ENCODE measurements at regions not wholly inside any gene's neighbourhood (a gene's known extent, or its start where the extent isn't known, plus 50 kb on each side); places are given as distances from the start of the nearest gene placed in this dataset.

DNA sequence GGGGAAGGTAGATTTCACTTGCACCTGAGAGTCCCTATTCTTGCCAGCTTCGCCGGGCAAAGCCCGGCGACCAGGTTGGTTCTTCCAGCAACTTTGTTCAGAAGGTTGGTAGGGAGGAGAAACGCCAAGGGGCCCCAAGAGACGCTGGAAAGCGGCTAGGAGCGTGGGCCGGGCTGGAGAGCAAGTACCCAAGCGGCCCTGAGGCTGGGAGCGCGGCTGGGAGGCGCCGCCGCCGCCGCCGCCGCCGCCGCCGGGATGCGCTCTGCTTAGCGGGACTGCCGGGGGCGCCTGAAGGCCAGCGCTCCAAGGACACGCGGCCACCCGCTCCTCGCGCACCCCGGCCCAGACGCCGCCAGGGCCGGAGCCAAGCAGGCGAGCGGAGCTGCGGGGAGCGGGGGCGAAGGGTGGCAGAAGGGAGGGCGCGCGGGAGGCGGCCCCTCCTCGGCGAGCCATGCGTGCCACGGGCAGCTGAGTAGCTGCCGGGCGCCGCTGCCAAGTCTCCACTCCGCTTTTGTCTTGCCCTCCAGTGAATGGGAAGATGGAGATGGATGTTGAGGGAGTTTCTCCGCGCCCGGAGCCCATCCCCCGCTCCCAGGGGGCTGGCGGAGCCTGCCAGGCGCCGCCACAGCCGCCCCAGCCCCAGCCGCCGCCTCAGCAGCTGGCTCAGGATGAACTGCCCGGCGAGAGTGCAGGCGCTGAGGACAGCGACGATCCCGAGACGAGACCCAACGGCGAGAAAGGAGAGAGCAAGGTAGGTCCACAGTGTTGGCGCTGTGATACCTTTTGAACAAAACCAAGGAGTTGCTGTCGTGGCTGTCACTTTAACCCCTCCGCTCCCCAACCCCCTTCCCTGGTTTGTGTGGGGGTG lies 227.4 kb upstream of the AZI2 start:
- no peaks in the 10 kb centered on the region for H3K9me3 ChIP-seq (replicated peaks)
- no peak overlapping the region for H3K27ac ChIP-seq
- peak; percentile 28 to 34 for DNase-seq (ENCODE audit: low read depth in 1 of 2, low spot score in 2 of 2)
- H3K36me3 ChIP-seq: no peaks in the 10 kb centered on the region
- peak overlapping the region; percentile 28 for H3K4me3 ChIP-seq
- H3K4me1 ChIP-seq (replicated peaks): peaks cover 15% of the 10 kb centered on the region
- peaks cover 66% of the 10 kb centered on the region for H3K27me3 ChIP-seq (replicated peaks)

GRCh38 chr3:28576614-28577200 lies 228.1 kb upstream of the AZI2 start:
- Histone ChIP-seq H3K27ac (no peak overlapping the region), H3K9me3 (replicated peaks) (no peaks in the 10 kb centered on the region), H3K4me3 (no peak overlapping the region), H3K27me3 (replicated peaks) (peaks cover 64% of the 10 kb centered on the region), H3K4me1 (replicated peaks) (peaks cover 15% of the 10 kb centered on the region), H3K36me3 (no peaks in the 10 kb centered on the region)
- DNase-seq (ENCODE audit: low read depth in 1 of 2, low spot score in 2 of 2): no peak

GRCh38 chr3:28577941-28578500 lies 229.4 kb upstream of the AZI2 start:
- Histone ChIP-seq H3K9me3 (replicated peaks) (no peaks in the 10 kb centered on the region), H3K27me3 (replicated peaks) (peaks cover 71% of the 10 kb centered on the region)
- no peak for DNase-seq (ENCODE audit: low read depth in 1 of 2, low spot score in 2 of 2)

GRCh38 chr3:28586325-28586724 lies 237.7 kb upstream of the AZI2 start:
- Histone ChIP-seq H3K27ac (no peak overlapping the region), H3K9me3 (replicated peaks) (no peaks in the 10 kb centered on the region), H3K4me1 (replicated peaks) (peaks cover 11% of the 10 kb centered on the region), H3K36me3 (no peaks in the 10 kb centered on the region), H3K4me3 (no peak overlapping the region), H3K27me3 (replicated peaks) (peaks cover 8% of the 10 kb centered on the region; the same call in 1 of the 2 replicates)
- no peak for DNase-seq (ENCODE audit: low read depth in 1 of 2, low spot score in 2 of 2)

More at GRCh38 chr3:28577941-28578500, 229.4 kb upstream of the AZI2 start:
- no peak overlapping the region for H3K4me3 ChIP-seq
- no peak overlapping the region for H3K27ac ChIP-seq
- peaks cover 15% of the 10 kb centered on the region for H3K4me1 ChIP-seq (replicated peaks)
- H3K36me3 ChIP-seq: no peaks in the 10 kb centered on the region

GRCh38 chr3:28587723-28588122 lies 239.1 kb upstream of the AZI2 start:
- Histone ChIP-seq H3K9me3 (replicated peaks) (no peaks in the 10 kb centered on the region), H3K36me3 (no peaks in the 10 kb centered on the region), H3K27me3 (replicated peaks) (peaks cover 3% of the 10 kb centered on the region; the same call in 1 of the 2 replicates), H3K4me3 (no peak overlapping the region), H3K4me1 (replicated peaks) (peaks cover 11% of the 10 kb centered on the region), H3K27ac (no peak overlapping the region)
- DNase-seq (ENCODE audit: low read depth in 1 of 2, low spot score in 2 of 2): no peak

DNA sequence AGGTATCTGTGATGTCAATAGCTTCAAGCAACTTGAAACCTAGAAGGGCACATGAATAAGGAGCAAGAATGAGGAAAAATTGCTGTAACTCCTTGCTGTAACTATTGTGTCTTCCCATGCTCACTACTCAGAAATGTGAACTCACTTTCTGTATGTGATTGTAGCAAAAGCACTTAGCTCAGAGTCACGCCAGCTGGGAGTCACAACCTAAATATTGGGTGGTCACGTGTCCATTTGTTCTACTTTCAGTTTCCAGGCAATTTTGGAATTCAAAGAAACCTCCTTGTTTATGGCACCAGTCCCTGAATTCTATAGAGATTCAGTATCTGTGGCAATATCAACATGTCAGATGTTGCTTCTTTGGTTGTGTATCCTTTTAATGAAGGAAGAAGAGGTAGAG lies 241.6 kb upstream of the AZI2 start:
- Histone ChIP-seq H3K36me3 (no peaks in the 10 kb centered on the region), H3K27ac (no peak overlapping the region), H3K4me1 (replicated peaks) (peaks cover 11% of the 10 kb centered on the region), H3K27me3 (replicated peaks) (no peaks in the 10 kb centered on the region), H3K9me3 (replicated peaks) (no peaks in the 10 kb centered on the region), H3K4me3 (no peak overlapping the region)
- no peak for DNase-seq (ENCODE audit: low read depth in 1 of 2, low spot score in 2 of 2)

DNA sequence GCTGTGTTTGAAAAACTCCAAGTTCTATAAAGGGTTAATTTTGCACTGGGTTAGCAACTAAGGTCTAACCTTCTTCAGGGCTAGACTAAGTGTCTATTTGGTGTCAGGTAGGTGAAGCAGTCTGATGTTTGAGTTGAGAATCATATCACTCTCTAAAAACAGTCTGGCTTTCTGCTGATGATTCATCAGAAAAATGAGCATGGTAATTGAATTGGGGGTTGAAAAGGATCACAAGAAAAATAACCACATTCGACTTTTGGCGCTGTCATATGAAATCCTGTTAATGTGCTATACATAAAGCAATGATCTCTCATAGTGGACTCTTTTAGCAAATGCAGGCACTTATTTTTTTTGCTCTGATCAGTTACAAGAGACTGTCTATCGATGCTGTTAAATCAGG lies 242.2 kb upstream of the AZI2 start:
- no peaks in the 10 kb centered on the region for H3K36me3 ChIP-seq
- peaks cover 11% of the 10 kb centered on the region for H3K4me1 ChIP-seq (replicated peaks)
- no peaks in the 10 kb centered on the region for H3K27me3 ChIP-seq (replicated peaks)
- no peak for DNase-seq (ENCODE audit: low read depth in 1 of 2, low spot score in 2 of 2)
- no peak overlapping the region for H3K27ac ChIP-seq
- H3K4me3 ChIP-seq: no peak overlapping the region
- no peaks in the 10 kb centered on the region for H3K9me3 ChIP-seq (replicated peaks)

DNA sequence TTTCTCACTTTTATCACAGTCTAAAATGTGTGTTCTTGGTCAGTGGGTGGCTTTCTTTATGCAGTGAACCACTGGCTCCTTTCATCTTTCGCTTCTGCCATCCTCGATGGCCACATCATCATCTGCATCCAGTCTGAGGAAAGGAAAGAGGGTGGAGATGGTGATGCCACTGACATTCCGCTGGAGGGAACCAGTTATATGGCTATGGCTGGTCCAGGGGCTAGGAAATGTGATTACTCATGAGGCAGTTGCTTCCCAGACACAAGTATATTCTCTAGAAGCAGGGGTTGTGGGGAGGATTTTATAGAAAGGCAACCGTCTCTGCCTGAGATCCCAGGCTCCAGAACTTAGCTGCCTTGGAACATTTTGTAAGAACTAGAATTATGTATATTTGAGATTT lies 246.7 kb upstream of the AZI2 start:
- Histone ChIP-seq H3K4me1 (replicated peaks) (peaks cover 6% of the 10 kb centered on the region), H3K36me3 (no peaks in the 10 kb centered on the region), H3K4me3 (no peak overlapping the region), H3K9me3 (replicated peaks) (no peaks in the 10 kb centered on the region), H3K27me3 (replicated peaks) (no peaks in the 10 kb centered on the region), H3K27ac (no peak overlapping the region)
- DNase-seq (ENCODE audit: low read depth in 1 of 2, low spot score in 2 of 2): no peak

DNA sequence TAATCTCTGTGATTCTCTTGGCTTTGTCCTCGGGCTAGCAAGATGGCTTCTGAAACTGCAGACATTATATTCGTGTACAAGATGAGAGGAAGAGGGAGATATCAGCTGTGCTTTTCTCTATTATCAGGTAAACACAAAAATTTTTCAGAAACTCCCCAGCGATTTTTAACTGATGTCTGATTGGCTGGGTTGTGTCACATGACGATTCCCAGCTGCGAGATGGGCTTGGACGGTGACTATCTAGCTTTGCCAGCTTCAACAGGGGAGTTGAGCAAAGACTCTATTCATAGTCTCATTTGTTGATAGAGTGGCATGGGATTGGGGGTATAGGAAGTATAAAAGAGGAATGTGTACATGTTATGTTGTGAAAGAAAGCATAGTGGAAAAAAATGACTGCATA lies 248.8 kb upstream of the AZI2 start:
- no peaks in the 10 kb centered on the region for H3K9me3 ChIP-seq (replicated peaks)
- no peak overlapping the region for H3K4me3 ChIP-seq
- no peak for DNase-seq (ENCODE audit: low read depth in 1 of 2, low spot score in 2 of 2)
- H3K36me3 ChIP-seq: no peaks in the 10 kb centered on the region
- H3K27ac ChIP-seq: no peak overlapping the region
- no peaks in the 10 kb centered on the region for H3K4me1 ChIP-seq (replicated peaks)
- 0 out of 2 replicates have a peak, but pooled peaks cover 3% of the 10 kb centered on the region for H3K27me3 ChIP-seq (replicated peaks)

DNA sequence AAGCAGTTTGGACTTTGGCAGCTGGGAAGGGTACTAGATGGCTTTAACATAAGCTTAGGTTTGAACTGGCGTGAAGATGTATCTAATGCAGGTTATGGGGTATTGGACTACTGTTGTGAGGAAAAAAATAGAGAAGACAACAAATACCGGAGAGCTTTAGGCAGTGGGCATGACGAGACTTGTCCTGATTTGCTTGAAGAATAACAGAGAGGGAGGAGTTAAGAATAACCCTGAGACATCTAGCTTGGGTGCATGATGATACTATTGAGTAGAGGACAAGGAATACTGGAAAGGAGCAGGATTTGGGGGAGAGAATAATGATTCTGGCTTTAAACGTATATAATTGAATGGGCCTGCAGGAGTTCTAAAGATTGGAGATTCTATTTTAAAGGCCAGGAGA lies 249.5 kb upstream of the AZI2 start:
- H3K9me3 ChIP-seq (replicated peaks): no peaks in the 10 kb centered on the region
- H3K4me3 ChIP-seq: no peak overlapping the region
- H3K36me3 ChIP-seq: no peaks in the 10 kb centered on the region
- H3K4me1 ChIP-seq (replicated peaks): no peaks in the 10 kb centered on the region
- DNase-seq (ENCODE audit: low read depth in 1 of 2, low spot score in 2 of 2): no peak
- H3K27ac ChIP-seq: no peak overlapping the region
- H3K27me3 ChIP-seq (replicated peaks): 0 out of 2 replicates have a peak, but pooled peaks cover 3% of the 10 kb centered on the region

DNA sequence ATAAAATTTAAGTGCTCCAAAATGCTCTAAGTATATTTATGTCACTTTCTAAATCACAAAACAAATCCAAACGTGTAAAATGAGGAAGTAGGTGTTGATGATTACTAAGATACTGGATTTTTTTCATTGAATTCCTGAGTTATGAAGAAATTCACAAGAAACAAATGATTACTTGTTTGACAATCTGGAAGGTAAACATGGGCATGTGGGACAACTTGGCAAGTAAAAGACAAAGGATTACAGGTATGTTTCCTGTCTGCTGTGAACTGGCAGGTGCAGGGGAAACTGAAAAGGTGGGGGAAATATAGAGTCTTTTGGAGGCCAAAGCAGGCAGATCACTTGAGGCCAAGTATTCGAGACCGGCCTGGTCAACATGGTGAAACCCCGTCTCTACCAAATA lies 252.7 kb upstream of the AZI2 start:
- 0 out of 2 replicates have a peak, but pooled peaks cover 5% of the 10 kb centered on the region for H3K27me3 ChIP-seq (replicated peaks)
- no peak overlapping the region for H3K27ac ChIP-seq

GRCh38 chr3:28606283-28606682 lies 257.7 kb upstream of the AZI2 start:
- 0 out of 2 replicates have a peak, but pooled peaks cover 5% of the 10 kb centered on the region for H3K27me3 ChIP-seq (replicated peaks)
- no peak overlapping the region for H3K27ac ChIP-seq
- H3K36me3 ChIP-seq: no peaks in the 10 kb centered on the region
- H3K4me3 ChIP-seq: no peak overlapping the region
- no peaks in the 10 kb centered on the region for H3K4me1 ChIP-seq (replicated peaks)
- no peak for DNase-seq (ENCODE audit: low read depth in 1 of 2, low spot score in 2 of 2)
- no peaks in the 10 kb centered on the region for H3K9me3 ChIP-seq (replicated peaks)

More for the DNA sequence above, 252.7 kb upstream of the AZI2 start:
- DNase-seq (ENCODE audit: low read depth in 1 of 2, low spot score in 2 of 2): no peak
- no peaks in the 10 kb centered on the region for H3K36me3 ChIP-seq
- H3K9me3 ChIP-seq (replicated peaks): no peaks in the 10 kb centered on the region
- H3K4me1 ChIP-seq (replicated peaks): no peaks in the 10 kb centered on the region
- H3K4me3 ChIP-seq: no peak overlapping the region

DNA sequence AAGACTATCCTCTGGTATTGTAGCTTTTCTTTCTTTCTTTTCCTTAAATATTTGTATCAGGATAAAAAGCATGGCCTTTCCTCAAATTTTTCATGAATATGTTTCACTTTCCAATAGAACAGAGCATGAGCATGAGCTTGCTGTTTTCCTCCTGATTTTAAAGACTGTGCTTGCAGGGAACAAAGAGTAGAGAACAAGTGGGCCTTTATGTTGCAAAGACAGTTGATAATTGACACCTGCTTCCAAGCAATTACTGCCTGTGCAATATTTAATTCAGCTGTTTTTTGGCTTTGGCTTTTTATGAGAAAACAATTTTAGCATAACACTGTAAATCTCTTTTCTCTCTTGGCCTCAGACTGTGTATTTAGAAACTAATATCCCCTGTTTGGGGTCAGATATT lies 263.6 kb upstream of the AZI2 start:
- H3K4me3 ChIP-seq: no peak overlapping the region
- no peak for DNase-seq (ENCODE audit: low read depth in 1 of 2, low spot score in 2 of 2)
- H3K36me3 ChIP-seq: no peaks in the 10 kb centered on the region
- no peaks in the 10 kb centered on the region for H3K4me1 ChIP-seq (replicated peaks)
- H3K27me3 ChIP-seq (replicated peaks): no peaks in the 10 kb centered on the region
- no peak overlapping the region for H3K27ac ChIP-seq
- H3K9me3 ChIP-seq (replicated peaks): no peaks in the 10 kb centered on the region

DNA sequence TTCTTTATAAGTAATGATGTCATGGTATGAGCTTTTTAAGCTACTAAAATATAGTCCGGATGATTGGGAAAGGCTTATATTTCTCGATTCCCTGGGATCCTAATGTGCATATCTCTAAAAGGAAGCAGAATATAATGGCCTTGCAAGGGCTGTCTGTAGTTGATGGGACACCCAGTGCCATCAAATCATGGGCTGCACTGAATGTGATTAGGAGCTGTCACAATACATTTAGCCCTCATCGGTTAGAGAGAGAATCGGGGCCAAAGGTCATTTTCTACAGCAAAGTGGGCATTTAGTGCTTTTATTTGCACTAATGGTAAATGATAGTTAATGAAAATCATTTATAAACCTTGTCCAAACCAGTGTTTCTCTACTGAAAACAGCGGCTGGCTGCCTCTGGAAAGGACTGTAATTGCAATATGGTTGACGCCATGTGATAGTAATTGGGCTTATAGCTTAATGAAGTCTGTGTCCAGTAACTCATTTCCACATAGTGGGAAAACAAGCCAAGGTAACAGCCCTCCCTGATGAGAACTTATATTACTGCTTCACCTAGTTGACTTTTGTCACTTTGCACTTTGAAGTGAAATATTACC lies 265.0 kb upstream of the AZI2 start:
- no peak overlapping the region for H3K27ac ChIP-seq
- no peaks in the 10 kb centered on the region for H3K27me3 ChIP-seq (replicated peaks)
- no peak overlapping the region for H3K4me3 ChIP-seq
- no peaks in the 10 kb centered on the region for H3K4me1 ChIP-seq (replicated peaks)
- no peaks in the 10 kb centered on the region for H3K9me3 ChIP-seq (replicated peaks)
- no peaks in the 10 kb centered on the region for H3K36me3 ChIP-seq
- no peak for DNase-seq (ENCODE audit: low read depth in 1 of 2, low spot score in 2 of 2)
